GM19043 (cell line): ENCODE measurements at regions not wholly inside any gene's neighbourhood (a gene's known extent, or its start where the extent isn't known, plus 50 kb on each side); places are given as distances from the start of the nearest gene placed in this dataset.
"Not testable (repeated sequence)": the region's sequence is repeated elsewhere in the genome, so short reads cannot be mapped to it uniquely, and the experiment has no call there.

Experiments
- ATAC-seq: cut with Tn5 transposase; IDR thresholded peaks from one replicate; pipeline ENCODE4 v1.9.1; 2021; ENCODE audit warnings: low read depth; ENCODE audit not compliant: unreplicated experiment

GRCh38 chr2:228540976-228541375, 359.5 kb upstream of the SPHKAP start:
- ATAC-seq, result no peak

GRCh38 chr2:228535396-228535795, 353.9 kb upstream of the SPHKAP start:
- ATAC-seq, result no peak

GRCh38 chr2:228533156-228533555, 351.7 kb upstream of the SPHKAP start:
- no peak for ATAC-seq

GRCh38 chr2:228532233-228532632, 350.7 kb upstream of the SPHKAP start:
- no peak for ATAC-seq

GRCh38 chr2:228527197-228527881, 345.9 kb upstream of the SPHKAP start:
- no peak for ATAC-seq

GRCh38 chr2:228526687-228527086, 345.2 kb upstream of the SPHKAP start:
- no peak for ATAC-seq

GRCh38 chr2:228522977-228523376, 341.5 kb upstream of the SPHKAP start:
- no peak for ATAC-seq

- no peak for ATAC-seq
Measured at GRCh38 chr2:228522276-228522675, 340.8 kb upstream of the SPHKAP start.

GRCh38 chr2:228519561-228519960, 338.1 kb upstream of the SPHKAP start:
- no peak for ATAC-seq

- no peak for ATAC-seq
Measured at GRCh38 chr2:228516019-228516418, 334.5 kb upstream of the SPHKAP start.

GRCh38 chr2:228513480-228513879, 332.0 kb upstream of the SPHKAP start:
- ATAC-seq, result not testable (repeated sequence)

GRCh38 chr2:228509021-228509420, 327.5 kb upstream of the SPHKAP start:
- ATAC-seq, result no peak

- no peak for ATAC-seq
Measured at GRCh38 chr2:228507870-228508269, 326.4 kb upstream of the SPHKAP start.

- no peak for ATAC-seq
Measured at GRCh38 chr2:228507231-228507824, 325.8 kb upstream of the SPHKAP start.

- ATAC-seq, result no peak
Measured at GRCh38 chr2:228503731-228504130, 322.2 kb upstream of the SPHKAP start.

- no peak for ATAC-seq
Measured at GRCh38 chr2:228493852-228494251, 312.4 kb upstream of the SPHKAP start.

- ATAC-seq, result no peak
Measured at GRCh38 chr2:228479014-228479413, 297.5 kb upstream of the SPHKAP start.

- ATAC-seq, result no peak
Measured at GRCh38 chr2:228474466-228474865, 293.0 kb upstream of the SPHKAP start.

GRCh38 chr2:228469721-228470120, 288.2 kb upstream of the SPHKAP start:
- no peak for ATAC-seq

GRCh38 chr2:228466851-228467250, 285.4 kb upstream of the SPHKAP start:
- no peak for ATAC-seq

- no peak for ATAC-seq
Measured at GRCh38 chr2:228465408-228465807, 283.9 kb upstream of the SPHKAP start.

- ATAC-seq, result no peak
Measured at GRCh38 chr2:228458364-228458763, 276.9 kb upstream of the SPHKAP start.
